ENCODE measurements at regions not wholly inside any gene's neighbourhood (a gene's known extent, or its start where the extent isn't known, plus 50 kb on each side); places are given as distances from the start of the nearest gene placed in this dataset.

DNA sequence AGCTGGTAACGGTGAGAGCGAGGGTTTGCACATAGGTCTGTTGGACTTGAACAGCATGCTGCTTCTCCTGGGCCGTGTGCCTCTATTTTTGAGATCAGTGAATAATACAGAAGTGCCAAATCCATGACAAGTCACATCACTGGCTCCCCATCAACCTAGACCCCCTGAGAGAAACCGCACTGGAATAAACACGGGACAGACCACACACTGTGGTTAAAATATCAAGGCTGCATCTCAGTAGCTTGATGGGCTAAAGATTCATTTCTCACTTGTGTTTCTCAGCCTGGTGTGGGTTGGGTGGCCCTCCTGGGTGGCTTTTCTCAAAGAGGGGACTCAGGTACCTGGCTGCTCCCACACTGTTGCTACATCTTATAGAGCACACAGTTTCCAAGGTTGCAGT lies 191.0 kb downstream of the DICER1 start:
- TF ChIP-seq, protein P1, sequence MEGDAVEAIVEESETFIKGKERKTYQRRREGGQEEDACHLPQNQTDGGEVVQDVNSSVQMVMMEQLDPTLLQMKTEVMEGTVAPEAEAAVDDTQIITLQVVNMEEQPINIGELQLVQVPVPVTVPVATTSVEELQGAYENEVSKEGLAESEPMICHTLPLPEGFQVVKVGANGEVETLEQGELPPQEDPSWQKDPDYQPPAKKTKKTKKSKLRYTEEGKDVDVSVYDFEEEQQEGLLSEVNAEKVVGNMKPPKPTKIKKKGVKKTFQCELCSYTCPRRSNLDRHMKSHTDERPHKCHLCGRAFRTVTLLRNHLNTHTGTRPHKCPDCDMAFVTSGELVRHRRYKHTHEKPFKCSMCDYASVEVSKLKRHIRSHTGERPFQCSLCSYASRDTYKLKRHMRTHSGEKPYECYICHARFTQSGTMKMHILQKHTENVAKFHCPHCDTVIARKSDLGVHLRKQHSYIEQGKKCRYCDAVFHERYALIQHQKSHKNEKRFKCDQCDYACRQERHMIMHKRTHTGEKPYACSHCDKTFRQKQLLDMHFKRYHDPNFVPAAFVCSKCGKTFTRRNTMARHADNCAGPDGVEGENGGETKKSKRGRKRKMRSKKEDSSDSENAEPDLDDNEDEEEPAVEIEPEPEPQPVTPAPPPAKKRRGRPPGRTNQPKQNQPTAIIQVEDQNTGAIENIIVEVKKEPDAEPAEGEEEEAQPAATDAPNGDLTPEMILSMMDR (optimal IDR thresholded peaks at IDR 0.05 in 1 of 3, IDR thresholded peaks at IDR 0.05 in 1 of 3, conservative IDR thresholded peaks at IDR 0.05 in 1 of 3; ENCODE audit: extremely low read depth in 1 of 3, insufficient read depth in 2 of 3, low read length in 3 of 3), result no peak
- no peak for TF ChIP-seq EZH2 (IDR thresholded peaks at IDR 0.05; ENCODE audit: low read length)

All from keratinocyte (primary cell).